Esophagus (tissue), 2 donors: ENCODE measurements at regions not wholly inside any gene's neighbourhood (a gene's known extent, or its start where the extent isn't known, plus 50 kb on each side); places are given as distances from the start of the nearest gene placed in this dataset.
"Not testable (repeated sequence)": the region's sequence is repeated elsewhere in the genome, so short reads cannot be mapped to it uniquely, and the experiment has no call there.

ENCODE experiments used
- H3K27ac ChIP-seq, 2 donors: one replicate each; pipeline ENCODE4 v1.5.1; 2013; ENCODE audit warnings: low read depth in 2 of 2, mild to moderate bottlenecking in 2 of 2, inconsistent platforms in 1 of 2, low read length in 1 of 2, moderate library complexity in 1 of 2
- H3K27me3 ChIP-seq, 2 donors: one replicate each; pipeline ENCODE4 v1.6.1; 2013; ENCODE audit warnings: low read length in 2 of 2, control low read depth in 1 of 2, mild to moderate bottlenecking in 1 of 2; ENCODE audit not compliant: insufficient read depth in 2 of 2, control insufficient read depth in 1 of 2
- H3K36me3 ChIP-seq, 2 donors: one replicate each; pipeline ENCODE4 v1.6.1; 2013; ENCODE audit warnings: low read length in 1 of 2; ENCODE audit not compliant: control insufficient read depth in 2 of 2, insufficient read depth in 2 of 2
- H3K4me1 ChIP-seq, 2 donors: one replicate each; pipeline ENCODE4 v1.6.1; 2013; ENCODE audit warnings: low read length in 1 of 2; ENCODE audit not compliant: control insufficient read depth in 2 of 2, insufficient read depth in 2 of 2
- H3K4me3 ChIP-seq, 2 donors: one replicate each; pipeline ENCODE4 v1.5.1; 2013; ENCODE audit warnings: low read length in 2 of 2, mild to moderate bottlenecking in 2 of 2, low read depth in 1 of 2, moderate library complexity in 1 of 2
- H3K9me3 ChIP-seq, 2 donors: one replicate each; pipeline ENCODE4 v1.6.1; 2013; ENCODE audit warnings: mild to moderate bottlenecking in 2 of 2, low read depth in 1 of 2, low read length in 1 of 2, moderate library complexity in 1 of 2; ENCODE audit not compliant: control insufficient read depth in 2 of 2, insufficient read depth in 1 of 2
- WGBS, 2 donors: extraction: QIAGEN DNeasy Blood & Tissue Kit; methylation state at CpG; one replicate each; pipeline ENCODE4 v1.1.7; 2013; 5-methylcytosine and 5-hydroxymethylcytosine counted together
- donor health status: healthy with polysubstance abuse.
- donor health status: Bipolar disorder and iron deficiency.

DNA sequence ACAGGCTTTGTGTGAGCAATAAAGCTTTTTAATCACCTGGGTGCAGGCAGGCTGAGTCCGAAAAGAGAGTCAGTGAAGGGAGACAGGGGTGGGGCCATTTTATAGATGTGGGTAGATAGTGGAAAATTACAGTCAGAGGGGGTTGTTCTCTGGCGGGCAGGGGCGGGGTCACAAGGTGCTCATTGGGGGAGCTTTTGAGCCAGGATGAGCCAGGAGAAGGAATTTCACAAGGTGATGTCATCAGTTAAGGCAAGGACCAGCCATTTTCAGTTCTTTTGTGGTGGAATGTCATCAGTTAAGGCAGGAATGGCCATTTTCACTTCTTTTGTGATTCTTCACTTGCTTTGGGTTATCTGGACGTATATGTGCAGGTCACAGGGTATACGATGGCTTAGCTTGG lies 571.3 kb upstream of the PCDH7 start:
- H3K9me3 ChIP-seq, H3K27me3 ChIP-seq, H3K36me3 ChIP-seq, H3K27ac ChIP-seq, H3K4me1 ChIP-seq, H3K4me3 ChIP-seq: not testable (repeated sequence)
- WGBS, 2 donors = 82 to 87% methylated on average over 5 of the region's 5 CpGs

DNA sequence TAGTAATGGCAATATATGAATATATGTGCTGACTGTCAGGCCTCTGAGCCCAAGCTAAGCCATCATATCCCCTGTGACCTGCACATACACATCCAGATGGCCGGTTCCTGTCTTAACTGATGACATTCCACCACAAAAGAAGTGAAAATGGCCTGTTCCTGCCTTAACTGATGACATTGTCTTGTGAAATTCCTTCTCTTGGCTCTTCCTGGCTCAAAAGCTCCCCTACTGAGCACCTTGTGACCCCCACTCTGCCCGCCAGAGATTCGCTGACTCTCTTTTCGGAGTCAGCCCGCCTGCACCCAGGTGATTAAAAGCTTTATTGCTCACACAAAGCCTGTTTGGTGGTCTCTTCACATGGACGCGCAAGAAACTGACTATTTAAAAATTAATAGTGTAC lies 570.6 kb upstream of the PCDH7 start:
- H3K4me3 ChIP-seq, H3K27ac ChIP-seq, H3K27me3 ChIP-seq, H3K9me3 ChIP-seq, H3K4me1 ChIP-seq, H3K36me3 ChIP-seq: not testable (repeated sequence)
- 83 to 87% methylated on average over 7 of the region's 7 CpGs for WGBS, 2 donors

DNA sequence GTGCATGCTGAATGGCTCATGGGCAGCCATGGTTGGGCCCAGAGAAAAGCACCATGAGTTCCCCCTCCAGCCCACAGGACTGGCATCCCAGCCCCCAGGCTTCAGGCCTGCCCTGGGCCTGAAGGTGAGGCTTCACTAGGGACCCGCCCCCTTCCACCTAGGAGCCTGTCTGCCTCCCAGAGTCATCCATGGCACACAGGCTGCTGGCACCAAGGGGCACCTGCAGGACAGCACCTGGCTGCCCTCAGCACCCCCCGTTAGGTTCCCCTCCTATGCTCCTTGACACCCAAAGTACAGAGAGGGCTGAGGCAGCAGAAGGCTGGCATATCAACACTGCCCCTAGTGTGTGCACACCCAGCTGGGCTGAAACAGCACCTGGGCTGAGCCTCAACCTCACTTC lies 566.7 kb upstream of the PCDH7 start:
- Histone ChIP-seq H3K9me3 (peaks cover 0 to 7% of the 10 kb centered on the region in 2 donors), H3K36me3 (no peaks in the 10 kb centered on the region), H3K4me3 (no peak overlapping the region), H3K27ac (no peak overlapping the region), H3K27me3 (no peaks in the 10 kb centered on the region), H3K4me1 (no peaks in the 10 kb centered on the region)
- 68 to 74% methylated on average over 2 of the region's 2 CpGs for WGBS, 2 donors

DNA sequence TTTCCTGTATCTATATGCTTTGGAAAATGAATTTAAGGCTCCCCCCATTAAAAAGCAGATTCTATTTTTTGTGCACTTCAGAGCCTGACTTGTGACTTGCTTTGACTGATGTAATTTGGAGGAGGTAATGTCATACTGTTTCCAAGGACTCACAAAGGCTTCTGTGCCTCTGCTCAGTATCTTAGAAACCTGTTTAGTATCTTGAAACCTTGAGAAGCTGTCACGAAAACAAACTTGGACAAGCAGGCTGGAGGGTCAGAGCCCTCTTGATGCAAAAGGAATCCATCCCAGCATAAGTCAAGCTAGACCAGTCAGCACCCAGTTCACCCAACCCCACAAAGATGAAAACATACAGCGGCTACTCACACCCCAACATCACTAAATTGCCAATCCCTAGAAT lies 560.0 kb upstream of the PCDH7 start:
- no peaks in the 10 kb centered on the region for H3K27me3 ChIP-seq
- 53 to 73% methylated on average over 2 of the region's 2 CpGs for WGBS, 2 donors
- H3K27ac ChIP-seq = no peak overlapping the region
- no peaks in the 10 kb centered on the region for H3K4me1 ChIP-seq
- no peak overlapping the region for H3K4me3 ChIP-seq
- no peaks in the 10 kb centered on the region for H3K9me3 ChIP-seq
- no peaks in the 10 kb centered on the region for H3K36me3 ChIP-seq

DNA sequence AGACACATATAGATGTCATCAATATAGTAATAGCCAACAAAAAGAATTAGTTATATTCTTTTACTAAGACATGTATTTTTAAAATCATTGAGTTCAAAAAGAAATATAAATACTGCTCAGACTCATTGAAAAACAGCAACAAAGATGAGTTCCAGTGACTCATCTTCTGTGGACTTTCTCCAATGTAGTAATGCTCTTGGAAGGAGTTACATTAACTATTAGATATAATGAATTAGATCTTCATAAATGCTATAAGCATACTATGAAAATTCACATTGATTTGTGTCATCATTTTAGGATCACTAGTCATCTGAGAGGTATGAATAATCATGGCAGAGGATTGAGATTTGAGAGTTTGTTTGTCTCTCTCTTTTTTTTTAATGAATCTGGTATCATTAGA lies 547.8 kb upstream of the PCDH7 start:
- H3K4me3 ChIP-seq = no peak overlapping the region
- no peaks in the 10 kb centered on the region for H3K27me3 ChIP-seq
- no peaks in the 10 kb centered on the region for H3K4me1 ChIP-seq
- no peaks in the 10 kb centered on the region for H3K36me3 ChIP-seq
- H3K27ac ChIP-seq = no peak overlapping the region
- no peaks in the 10 kb centered on the region for H3K9me3 ChIP-seq

DNA sequence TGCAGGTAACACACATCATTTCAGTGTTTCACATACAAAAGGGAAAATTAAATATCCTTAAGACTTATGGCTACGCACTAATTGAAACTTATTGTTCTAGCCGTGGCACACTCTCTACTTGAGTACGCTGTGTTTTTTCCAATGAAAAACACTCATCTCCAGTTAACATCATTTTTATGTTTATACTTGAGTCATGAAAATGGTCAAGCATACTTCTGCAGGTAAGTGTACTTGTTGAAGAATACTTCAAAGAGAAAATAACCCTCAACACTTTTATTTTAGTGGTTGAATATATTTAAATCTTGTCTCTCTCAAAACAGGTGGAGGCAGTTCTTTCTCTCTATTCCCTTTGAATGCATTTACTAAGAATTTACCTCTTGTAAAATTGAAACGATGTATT lies 538.7 kb upstream of the PCDH7 start:
- 81 to 83% methylated on average over 4 of the region's 4 CpGs for WGBS, 2 donors
- H3K36me3 ChIP-seq = no peaks in the 10 kb centered on the region

DNA sequence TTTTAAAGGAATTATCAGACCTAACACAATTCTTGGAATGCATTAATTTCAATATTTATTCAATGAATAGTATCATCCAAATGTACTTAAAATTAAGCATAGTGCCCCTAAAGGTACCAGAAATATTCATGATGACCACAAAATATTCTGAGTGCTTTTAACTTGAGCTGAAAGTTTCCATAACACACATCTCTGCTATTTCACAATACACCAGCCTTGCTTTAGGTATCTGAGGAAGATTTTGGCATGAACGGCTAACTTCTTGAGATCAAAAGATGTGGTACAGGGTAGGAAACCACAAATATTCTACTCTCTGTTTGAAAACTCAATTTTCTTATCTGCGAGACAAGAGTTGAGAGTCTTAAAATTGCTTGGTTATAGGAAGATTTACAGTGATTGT lies 538.3 kb upstream of the PCDH7 start:
- Histone ChIP-seq H3K27ac (no peak overlapping the region), H3K36me3 (no peaks in the 10 kb centered on the region), H3K4me1 (no peaks in the 10 kb centered on the region), H3K9me3 (no peaks in the 10 kb centered on the region), H3K27me3 (no peaks in the 10 kb centered on the region), H3K4me3 (no peak overlapping the region)
- 73 to 75% methylated on average over 2 of the region's 2 CpGs for WGBS, 2 donors

More for the DNA sequence above, 538.7 kb upstream of the PCDH7 start:
- H3K4me3 ChIP-seq = no peak overlapping the region
- H3K4me1 ChIP-seq = no peaks in the 10 kb centered on the region
- H3K9me3 ChIP-seq = no peaks in the 10 kb centered on the region
- H3K27ac ChIP-seq = no peak overlapping the region
- no peaks in the 10 kb centered on the region for H3K27me3 ChIP-seq

DNA sequence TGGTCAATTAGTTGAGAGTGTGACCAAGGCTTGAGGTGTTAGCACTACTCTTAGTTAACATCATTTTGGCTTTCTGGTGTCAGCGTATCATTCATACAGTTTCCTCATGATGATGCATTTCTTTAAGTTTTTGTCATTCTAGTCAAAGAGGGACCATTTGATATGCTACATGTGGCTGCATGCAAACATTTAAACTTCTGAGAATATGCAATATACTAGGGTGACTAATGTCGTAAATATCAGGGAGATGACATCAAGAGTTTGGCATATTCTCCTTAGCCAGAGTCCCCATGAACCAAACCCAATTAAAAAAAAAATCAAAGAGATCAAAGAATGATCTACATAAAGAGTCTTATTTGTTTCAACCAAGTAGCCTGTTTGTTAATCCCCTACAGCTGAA lies 537.4 kb upstream of the PCDH7 start:
- no peaks in the 10 kb centered on the region for H3K36me3 ChIP-seq
- no peaks in the 10 kb centered on the region for H3K9me3 ChIP-seq
- H3K4me1 ChIP-seq = no peaks in the 10 kb centered on the region
- no peak overlapping the region for H3K4me3 ChIP-seq
- WGBS, 2 donors = 71 to 83% methylated on average over 2 of the region's 2 CpGs
- H3K27me3 ChIP-seq = no peaks in the 10 kb centered on the region
- no peak overlapping the region for H3K27ac ChIP-seq

DNA sequence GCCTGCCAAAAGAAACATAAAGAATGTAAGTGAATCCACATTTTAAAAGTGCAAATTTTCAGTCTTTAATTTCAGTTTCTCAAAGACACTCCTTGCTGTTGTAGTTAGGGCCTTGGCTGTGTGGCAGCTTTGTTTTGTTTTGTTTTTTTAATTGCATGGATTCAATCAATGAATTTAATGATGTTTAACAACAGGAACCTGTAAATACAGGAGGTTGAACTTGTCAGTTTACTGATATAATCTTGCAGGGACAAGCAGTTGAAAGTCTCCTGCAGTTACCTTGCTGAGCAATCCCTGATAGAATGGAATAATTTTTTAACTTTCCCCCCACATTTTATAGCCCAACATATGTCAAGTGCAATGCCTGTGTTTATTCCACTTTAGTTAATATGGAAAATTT lies 528.3 kb upstream of the PCDH7 start:
- Histone ChIP-seq H3K9me3 (no peaks in the 10 kb centered on the region), H3K27me3 (no peaks in the 10 kb centered on the region), H3K4me1 (no peaks in the 10 kb centered on the region), H3K4me3 (no peak overlapping the region), H3K36me3 (no peaks in the 10 kb centered on the region), H3K27ac (no peak overlapping the region)

DNA sequence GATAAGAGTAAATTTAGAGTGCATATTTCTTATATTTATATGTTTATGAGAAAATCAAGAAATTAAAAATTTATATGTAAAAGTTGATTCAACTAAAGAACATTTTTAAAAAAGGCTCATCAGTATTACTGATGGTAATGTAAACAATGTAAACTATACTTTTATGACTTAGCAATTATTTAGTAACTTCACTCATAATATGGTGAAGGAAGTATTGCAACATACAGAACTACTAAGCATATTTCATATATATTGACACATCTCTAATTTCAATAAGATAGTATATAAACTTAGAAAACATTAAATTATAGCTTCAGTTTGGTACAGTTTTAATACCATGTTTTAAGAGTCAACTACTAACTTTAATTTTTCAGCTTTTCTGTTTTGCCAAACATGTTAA lies 512.8 kb upstream of the PCDH7 start:
- Histone ChIP-seq H3K4me3 (no peak overlapping the region), H3K27ac (no peak overlapping the region), H3K4me1 (no peaks in the 10 kb centered on the region), H3K9me3 (no peaks in the 10 kb centered on the region), H3K27me3 (no peaks in the 10 kb centered on the region), H3K36me3 (no peaks in the 10 kb centered on the region)
